HepG2 (cell line): ENCODE measurements at regions not wholly inside any gene's neighbourhood (a gene's known extent, or its start where the extent isn't known, plus 50 kb on each side); places are given as distances from the start of the nearest gene placed in this dataset.

Experiments
- ATAC-seq: fragments of 200-7000 bp; cut with Tn5 transposase; 3 replicates; pipeline ENCODE4 v1.9.1; 2020; ENCODE audit warnings: mild to moderate bottlenecking, moderate library complexity
- BruUV-seq: library from RNA; stranded (reverse); fragments of 400-500 nt; replicated peaks from 2 replicates; lab custom pipeline; 2021; lab: Mats Ljungman, UMichigan
- CTCF ChIA-PET: fragments of 300-600 bp; formaldehyde crosslinking; extraction: SDS; loops from one replicate; lab custom pipeline; 2021; ENCODE audit warnings: low total read pairs, inconsistent platforms, low intra/inter-chr PET ratio; lab: Yijun Ruan, JAX
- POLR2A ChIA-PET: fragments of 350-600 bp; sonication (Branson Sonifier 250); formaldehyde crosslinking; loops from one replicate; lab custom pipeline; 2020; ENCODE audit warnings: antibody characterized with exemption, inconsistent platforms; lab: Yijun Ruan, JAX
- DNase-seq: peaks from one replicate; pipeline ENCODE4 v3.0.0-alpha.2; 2015; ENCODE audit warnings: low spot score
- FAIRE-seq: peaks from 3 replicates; lab custom pipeline; 2011; peaks lifted over from hg19 to GRCh38; lab: Jason Lieb, UNC
- H2AFZ ChIP-seq: one replicate; pipeline ENCODE4 v1.6.1; 2011; ENCODE audit warnings: low read length, inconsistent platforms
- H3K27ac ChIP-seq: fragments of 300-600 bp; 3 replicates; pipeline ENCODE4 v1.8.0; 2011; ENCODE audit warnings: mixed run types, mild to moderate bottlenecking, mixed read lengths, low read length, inconsistent platforms; ENCODE audit not compliant: insufficient read depth; ENCODE audit errors: extremely low read length
- H3K27me3 ChIP-seq, 2 experiments: fragments of 200-600 bp in 1 of 2; 2 replicates in 1 of 2; 3 replicates in 1 of 2; pipeline versions ENCODE4 v1.6.0 to v1.8.0; 2011; ENCODE audit warnings: low read length in 2 of 2, mild to moderate bottlenecking in 2 of 2, moderate library complexity in 2 of 2, inconsistent platforms in 1 of 2; ENCODE audit not compliant: insufficient read depth in 2 of 2, control insufficient read depth in 1 of 2
- H3K36me3 ChIP-seq, 2 experiments: fragments of 200-600 bp in 1 of 2; replicated peaks in 1 of 2; 2 replicates in 1 of 2; 3 replicates in 1 of 2; pipeline versions ENCODE4 v1.5.1 to v1.8.0; 2011; ENCODE audit warnings: low read length in 2 of 2, inconsistent platforms in 1 of 2; ENCODE audit not compliant: insufficient read depth in 2 of 2, control insufficient read depth in 1 of 2
- H3K4me1 ChIP-seq: 2 replicates; pipeline ENCODE4 v1.5.1; 2012; ENCODE audit warnings: low read length, inconsistent platforms; ENCODE audit not compliant: insufficient read depth
- H3K4me2 ChIP-seq: 2 replicates; pipeline ENCODE4 v1.6.0; 2011; ENCODE audit warnings: low read depth, low read length, inconsistent platforms
- H3K4me3 ChIP-seq, 3 experiments: fragments of 200-600 bp in 1 of 3; sonication (generic), shearing (Covaris generic) in 1 of 3; replicated peaks in 1 of 3; 2 replicates each; pipeline ENCODE4 v1.5.1; 2011 to 2016; ENCODE audit warnings: low read length in 3 of 3, inconsistent platforms in 2 of 3, low read depth in 2 of 3, mild to moderate bottlenecking in 2 of 3, control low read depth in 1 of 3, mixed read lengths in 1 of 3; ENCODE audit not compliant: insufficient read depth in 1 of 3
- H3K79me2 ChIP-seq: one replicate; pipeline ENCODE4 v1.6.1; 2011; ENCODE audit warnings: low read length, inconsistent platforms; ENCODE audit not compliant: insufficient read depth
- H3K9ac ChIP-seq: 2 replicates; pipeline ENCODE4 v1.6.0; 2011; ENCODE audit warnings: mild to moderate bottlenecking, low read depth, low read length, inconsistent platforms; ENCODE audit not compliant: insufficient read depth
- H3K9me3 ChIP-seq: 2 replicates; pipeline ENCODE4 v1.5.1; 2012; ENCODE audit warnings: mild to moderate bottlenecking, low read length
- H4K20me1 ChIP-seq: 2 replicates; pipeline ENCODE4 v1.6.0; 2011; ENCODE audit warnings: inconsistent platforms, mild to moderate bottlenecking, low read length, moderate library complexity; ENCODE audit not compliant: insufficient read depth
- GLI4 ChIP-seq: sonication (generic); formaldehyde crosslinking; IDR thresholded peaks from 2 replicates; pipeline ENCODE4 v1.5.1; 2020; ENCODE audit warnings: missing genetic modification reagents, mild to moderate bottlenecking, moderate library complexity, borderline replicate concordance
- MED1 ChIP-seq: sonication (generic); formaldehyde crosslinking; IDR thresholded peaks from 2 replicates; pipeline ENCODE4 v1.4.0; 2020; ENCODE audit warnings: missing genetic modification reagents
- MTF1 ChIP-seq: sonication (generic); formaldehyde crosslinking; IDR thresholded peaks from 2 replicates; pipeline ENCODE4 v1.5.0; 2020; ENCODE audit warnings: missing genetic modification reagents
- PRPF4 ChIP-seq: fragments of 200-400 bp; formaldehyde crosslinking; IDR thresholded peaks from 2 replicates; pipeline ENCODE4 v1.6.1; 2016; ENCODE audit warnings: low read length, low read depth; ENCODE audit not compliant: poor library complexity, severe bottlenecking
- PTBP1 ChIP-seq: fragments of 200-400 bp; formaldehyde crosslinking; IDR thresholded peaks from 2 replicates; pipeline ENCODE4 v1.6.1; 2018; ENCODE audit warnings: low read length, low read depth; ENCODE audit not compliant: poor library complexity, severe bottlenecking
- YEATS4 ChIP-seq: sonication (generic); formaldehyde crosslinking; IDR thresholded peaks from 2 replicates; pipeline ENCODE4 v1.4.0; 2020; ENCODE audit warnings: missing genetic modification reagents, borderline replicate concordance
- ZFP82 ChIP-seq: sonication (generic); formaldehyde crosslinking; IDR thresholded peaks from 2 replicates; pipeline ENCODE4 v1.5.1; 2020; ENCODE audit warnings: mild to moderate bottlenecking, missing genetic modification reagents, borderline replicate concordance
- ZMAT3 ChIP-seq: sonication (generic); formaldehyde crosslinking; conservative IDR thresholded peaks from 2 replicates; pipeline ENCODE4 v1.7.0; 2021; ENCODE audit warnings: missing genetic modification reagents
- ZNF101 ChIP-seq: sonication (generic); formaldehyde crosslinking; IDR thresholded peaks from 2 replicates; pipeline ENCODE4 v1.4.0; 2020; ENCODE audit warnings: mild to moderate bottlenecking, low read depth, missing genetic modification reagents, borderline replicate concordance
- ZNF337 ChIP-seq: sonication (generic); formaldehyde crosslinking; IDR thresholded peaks from 2 replicates; pipeline ENCODE4 v1.5.1; 2020; ENCODE audit warnings: missing genetic modification reagents, low read depth, mild to moderate bottlenecking, borderline replicate concordance
- WGBS: methylation state at CpG from one replicate; pipeline ENCODE4 v1.1.6; 2017; ENCODE audit warnings: low lambda C conversion rate; 5-methylcytosine and 5-hydroxymethylcytosine counted together
- in situ Hi-C: cut with HindIII; loops from 2 replicates; pipeline ENCODE4 v1.10.0; 2017; ENCODE audit warnings: low pct_unique_long_range_greater_than_20kb; ENCODE audit not compliant: extremely low pct_ligation_motif_present
- intact Hi-C: fragments of 100-400 bp; cut with micrococcal nuclease; formaldehyde crosslinking; loops from one replicate; pipeline ENCODE4 v1.10.0; 2022; ENCODE audit not compliant: unreplicated experiment
- TF ChIP-seq, protein P1 (sequence below): sonication (generic); formaldehyde crosslinking; IDR thresholded peaks from 2 replicates; pipeline ENCODE4 v1.8.1; 2023; ENCODE audit warnings: missing genetic modification reagents, mild to moderate bottlenecking, borderline replicate concordance
- TF ChIP-seq, protein P2 (sequence below): sonication (generic); formaldehyde crosslinking; IDR thresholded peaks from 2 replicates; pipeline ENCODE4 v1.4.0; 2020; ENCODE audit warnings: mild to moderate bottlenecking, missing genetic modification reagents

GRCh38 chr4:89371614-89372013 is 64.0 kb upstream of the GPRIN3 start:
- H2AFZ ChIP-seq = no peak overlapping the region
- 0% methylated on average over 3 of the region's 3 CpGs for WGBS
- no peaks in the 10 kb centered on the region for H4K20me1 ChIP-seq
- no peaks in the 10 kb centered on the region for H3K27me3 ChIP-seq
- FAIRE-seq (no peak), ATAC-seq (no peak), DNase-seq (no peak)
- H3K27ac ChIP-seq = no peak overlapping the region
- intact Hi-C loops (no loop called here), in situ Hi-C loops (no loop called here)
- no peak overlapping the region for H3K9ac ChIP-seq
- no peak overlapping the region for H3K4me3 ChIP-seq
- H3K9me3 ChIP-seq = no peaks in the 10 kb centered on the region
- POLR2A ChIA-PET = no interaction called here
- CTCF ChIA-PET = no interaction called here
- H3K4me2 ChIP-seq = no peak overlapping the region
- H3K79me2 ChIP-seq = no peaks in the 10 kb centered on the region
- TF ChIP-seq PTBP1 (no peak), ZFP82 (CRISPR knock-in tag) (no peak), ZNF337 (no peak), PRPF4 (no peak), ZNF101 (CRISPR knock-in tag) (no peak), GLI4 (CRISPR knock-in tag) (no peak), YEATS4 (CRISPR knock-in tag) (no peak)
- TF ChIP-seq, protein P1, sequence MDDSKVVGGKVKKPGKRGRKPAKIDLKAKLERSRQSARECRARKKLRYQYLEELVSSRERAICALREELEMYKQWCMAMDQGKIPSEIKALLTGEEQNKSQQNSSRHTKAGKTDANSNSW (CRISPR knock-in tag) = no peak
- BruUV-seq = no TSS peak
- no peaks in the 10 kb centered on the region for H3K4me1 ChIP-seq
- no peaks in the 10 kb centered on the region for H3K36me3 ChIP-seq

GRCh38 chr4:89369581-89369980 is 62.0 kb upstream of the GPRIN3 start:
- Histone ChIP-seq H3K27ac (no peak overlapping the region), H3K36me3 (no peaks in the 10 kb centered on the region), H2AFZ (no peak overlapping the region), H3K4me2 (no peak overlapping the region), H3K79me2 (no peaks in the 10 kb centered on the region), H3K4me1 (no peaks in the 10 kb centered on the region), H3K9me3 (no peaks in the 10 kb centered on the region), H3K27me3 (no peaks in the 10 kb centered on the region), H4K20me1 (no peaks in the 10 kb centered on the region), H3K4me3 (no peak overlapping the region), H3K9ac (no peak overlapping the region)
- no TSS peak for BruUV-seq
- CTCF ChIA-PET = no interaction called here
- 21% methylated on average over 2 of the region's 2 CpGs for WGBS
- in situ Hi-C loops (no loop called here), intact Hi-C loops (no loop called here)
- no peak for FAIRE-seq
- POLR2A ChIA-PET = no interaction called here
- no peak for DNase-seq
- no peak for ATAC-seq
- TF ChIP-seq, protein P2, sequence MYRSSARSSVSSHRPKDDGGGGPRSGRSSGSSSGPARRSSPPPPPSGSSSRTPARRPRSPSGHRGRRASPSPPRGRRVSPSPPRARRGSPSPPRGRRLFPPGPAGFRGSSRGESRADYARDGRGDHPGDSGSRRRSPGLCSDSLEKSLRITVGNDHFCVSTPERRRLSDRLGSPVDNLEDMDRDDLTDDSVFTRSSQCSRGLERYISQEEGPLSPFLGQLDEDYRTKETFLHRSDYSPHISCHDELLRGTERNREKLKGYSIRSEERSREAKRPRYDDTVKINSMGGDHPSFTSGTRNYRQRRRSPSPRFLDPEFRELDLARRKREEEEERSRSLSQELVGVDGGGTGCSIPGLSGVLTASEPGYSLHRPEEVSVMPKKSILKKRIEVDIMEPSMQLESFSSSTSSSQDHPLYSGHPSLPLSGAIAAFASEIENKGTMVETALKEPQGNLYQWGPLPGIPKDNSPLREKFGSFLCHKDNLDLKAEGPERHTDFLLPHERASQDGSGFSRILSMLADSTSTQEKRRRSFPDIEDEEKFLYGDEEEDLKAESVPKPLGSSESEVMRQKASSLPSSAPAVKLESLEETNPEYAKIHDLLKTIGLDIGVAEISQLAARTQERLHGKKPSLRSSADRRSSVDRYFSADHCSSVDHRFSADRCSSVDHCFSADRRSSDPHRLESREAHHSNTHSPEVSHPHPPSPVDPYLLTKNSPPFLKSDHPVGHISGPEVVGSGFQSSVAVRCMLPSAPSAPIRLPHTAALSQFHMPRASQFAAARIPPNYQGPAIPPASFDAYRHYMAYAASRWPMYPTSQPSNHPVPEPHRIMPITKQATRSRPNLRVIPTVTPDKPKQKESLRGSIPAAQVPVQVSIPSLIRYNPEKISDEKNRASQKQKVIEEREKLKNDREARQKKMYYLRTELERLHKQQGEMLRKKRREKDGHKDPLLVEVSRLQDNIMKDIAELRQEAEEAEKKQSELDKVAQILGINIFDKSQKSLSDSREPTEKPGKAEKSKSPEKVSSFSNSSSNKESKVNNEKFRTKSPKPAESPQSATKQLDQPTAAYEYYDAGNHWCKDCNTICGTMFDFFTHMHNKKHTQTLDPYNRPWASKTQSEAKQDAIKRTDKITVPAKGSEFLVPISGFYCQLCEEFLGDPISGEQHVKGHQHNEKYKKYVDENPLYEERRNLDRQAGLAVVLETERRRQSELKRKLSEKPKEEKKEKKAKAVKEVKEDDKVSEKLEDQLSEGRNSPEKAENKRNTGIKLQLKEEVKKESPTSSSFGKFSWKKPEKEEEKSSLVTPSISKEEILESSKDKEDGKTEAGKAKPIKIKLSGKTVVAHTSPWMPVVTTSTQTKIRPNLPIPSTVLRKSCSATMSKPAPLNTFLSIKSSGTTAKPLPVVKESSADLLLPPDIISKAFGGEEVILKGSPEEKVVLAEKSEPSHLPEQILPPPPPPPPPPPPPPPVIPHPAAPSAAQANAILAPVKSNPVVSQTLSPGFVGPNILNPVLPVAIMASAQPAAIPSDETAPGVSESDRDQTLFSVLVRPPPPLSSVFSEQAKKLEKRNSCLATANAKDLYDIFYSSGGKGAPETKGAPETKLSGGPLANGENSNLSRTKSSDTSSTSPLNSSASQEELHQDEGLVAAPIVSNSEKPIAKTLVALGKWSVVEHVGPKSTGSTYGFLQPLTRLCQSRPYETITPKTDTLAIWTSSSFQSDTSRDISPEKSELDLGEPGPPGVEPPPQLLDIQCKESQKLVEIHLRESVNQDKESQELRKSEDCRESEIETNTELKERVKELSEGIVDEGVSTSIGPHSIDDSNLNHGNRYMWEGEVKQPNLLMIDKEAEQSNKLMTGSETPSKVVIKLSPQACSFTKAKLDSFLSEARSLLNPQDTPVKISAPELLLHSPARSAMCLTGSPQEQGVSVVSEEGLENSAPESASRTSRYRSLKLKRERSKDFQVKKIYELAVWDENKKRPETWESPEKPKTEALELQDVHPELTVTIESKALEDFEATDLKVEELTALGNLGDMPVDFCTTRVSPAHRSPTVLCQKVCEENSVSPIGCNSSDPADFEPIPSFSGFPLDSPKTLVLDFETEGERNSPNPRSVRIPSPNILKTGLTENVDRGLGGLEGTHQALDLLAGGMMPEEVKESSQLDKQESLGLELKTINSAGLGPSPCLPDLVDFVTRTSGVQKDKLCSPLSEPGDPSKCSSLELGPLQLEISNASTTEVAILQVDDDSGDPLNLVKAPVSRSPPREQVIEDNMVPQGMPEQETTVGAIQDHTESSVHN (CRISPR knock-in tag) = no peak
- TF ChIP-seq ZMAT3 (CRISPR knock-in tag) = no peak
- TF ChIP-seq MTF1 (CRISPR knock-in tag) = no peak
- TF ChIP-seq MED1 (CRISPR knock-in tag) = no peak
